WERI-Rb-1 (cell line): ENCODE measurements at regions not wholly inside any gene's neighbourhood (a gene's known extent, or its start where the extent isn't known, plus 50 kb on each side); places are given as distances from the start of the nearest gene placed in this dataset.

Experiments used
- DNase-seq: peaks from one replicate; pipeline ENCODE4 v3.0.0-alpha.2; 2020
- H3K27ac ChIP-seq: fragments of 250-450 bp; sonication (Bioruptor Pico); 2 replicates; pipeline ENCODE4 v1.5.1; 2020; ENCODE audit warnings: mild to moderate bottlenecking, moderate library complexity
- H3K27me3 ChIP-seq: fragments of 250-450 bp; sonication (Bioruptor Pico); 2 replicates; pipeline ENCODE4 v1.5.1; 2021; ENCODE audit warnings: mild to moderate bottlenecking, low read depth, moderate library complexity; ENCODE audit not compliant: insufficient read depth, severe bottlenecking
- H3K36me3 ChIP-seq: fragments of 250-450 bp; sonication (Bioruptor Pico); 2 replicates; pipeline ENCODE4 v1.5.1; 2020; ENCODE audit warnings: mild to moderate bottlenecking, moderate library complexity
- H3K4me3 ChIP-seq: 2 replicates; pipeline ENCODE4 v1.5.1; 2011; ENCODE audit warnings: low read depth, mild to moderate bottlenecking, control low read depth, low read length
- H3K9me3 ChIP-seq: fragments of 250-450 bp; sonication (Bioruptor Pico); 2 replicates; pipeline ENCODE4 v1.5.1; 2021; ENCODE audit warnings: mild to moderate bottlenecking, moderate library complexity; ENCODE audit not compliant: severe bottlenecking
- TF ChIP-seq, protein P1 (sequence below): IDR thresholded peaks from 2 replicates; pipeline ENCODE4 v1.5.1; 2011; ENCODE audit warnings: low read depth, mild to moderate bottlenecking, control low read depth, inconsistent platforms, low read length

DNA sequence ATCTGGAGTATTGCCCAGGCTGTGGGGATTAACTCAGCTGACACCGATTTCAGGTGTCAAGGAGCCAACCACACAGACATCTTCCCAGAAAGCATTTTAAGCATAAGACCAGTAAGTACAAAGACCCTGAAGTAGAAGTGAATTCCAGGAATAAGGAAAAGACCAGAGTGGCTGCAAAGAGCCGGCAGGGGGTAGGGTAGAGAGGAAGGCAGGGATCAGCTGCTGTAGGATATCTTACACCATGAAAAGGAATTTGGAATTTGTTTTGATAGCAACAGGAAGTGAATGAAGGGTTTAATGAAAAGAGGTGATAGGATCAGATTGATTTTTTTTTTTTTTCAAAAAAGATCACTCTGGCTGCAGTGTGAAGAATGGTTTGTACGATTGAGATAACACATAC is 113.6 kb upstream of the PPARGC1A start:
- H3K9me3 ChIP-seq, result no peaks in the 10 kb centered on the region
- no peaks in the 10 kb centered on the region for H3K27me3 ChIP-seq
- H3K36me3 ChIP-seq, result no peaks in the 10 kb centered on the region
- no peak for DNase-seq
- TF ChIP-seq, protein P1, sequence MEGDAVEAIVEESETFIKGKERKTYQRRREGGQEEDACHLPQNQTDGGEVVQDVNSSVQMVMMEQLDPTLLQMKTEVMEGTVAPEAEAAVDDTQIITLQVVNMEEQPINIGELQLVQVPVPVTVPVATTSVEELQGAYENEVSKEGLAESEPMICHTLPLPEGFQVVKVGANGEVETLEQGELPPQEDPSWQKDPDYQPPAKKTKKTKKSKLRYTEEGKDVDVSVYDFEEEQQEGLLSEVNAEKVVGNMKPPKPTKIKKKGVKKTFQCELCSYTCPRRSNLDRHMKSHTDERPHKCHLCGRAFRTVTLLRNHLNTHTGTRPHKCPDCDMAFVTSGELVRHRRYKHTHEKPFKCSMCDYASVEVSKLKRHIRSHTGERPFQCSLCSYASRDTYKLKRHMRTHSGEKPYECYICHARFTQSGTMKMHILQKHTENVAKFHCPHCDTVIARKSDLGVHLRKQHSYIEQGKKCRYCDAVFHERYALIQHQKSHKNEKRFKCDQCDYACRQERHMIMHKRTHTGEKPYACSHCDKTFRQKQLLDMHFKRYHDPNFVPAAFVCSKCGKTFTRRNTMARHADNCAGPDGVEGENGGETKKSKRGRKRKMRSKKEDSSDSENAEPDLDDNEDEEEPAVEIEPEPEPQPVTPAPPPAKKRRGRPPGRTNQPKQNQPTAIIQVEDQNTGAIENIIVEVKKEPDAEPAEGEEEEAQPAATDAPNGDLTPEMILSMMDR, result no peak
- no peak overlapping the region for H3K27ac ChIP-seq
- H3K4me3 ChIP-seq, result no peak overlapping the region

DNA sequence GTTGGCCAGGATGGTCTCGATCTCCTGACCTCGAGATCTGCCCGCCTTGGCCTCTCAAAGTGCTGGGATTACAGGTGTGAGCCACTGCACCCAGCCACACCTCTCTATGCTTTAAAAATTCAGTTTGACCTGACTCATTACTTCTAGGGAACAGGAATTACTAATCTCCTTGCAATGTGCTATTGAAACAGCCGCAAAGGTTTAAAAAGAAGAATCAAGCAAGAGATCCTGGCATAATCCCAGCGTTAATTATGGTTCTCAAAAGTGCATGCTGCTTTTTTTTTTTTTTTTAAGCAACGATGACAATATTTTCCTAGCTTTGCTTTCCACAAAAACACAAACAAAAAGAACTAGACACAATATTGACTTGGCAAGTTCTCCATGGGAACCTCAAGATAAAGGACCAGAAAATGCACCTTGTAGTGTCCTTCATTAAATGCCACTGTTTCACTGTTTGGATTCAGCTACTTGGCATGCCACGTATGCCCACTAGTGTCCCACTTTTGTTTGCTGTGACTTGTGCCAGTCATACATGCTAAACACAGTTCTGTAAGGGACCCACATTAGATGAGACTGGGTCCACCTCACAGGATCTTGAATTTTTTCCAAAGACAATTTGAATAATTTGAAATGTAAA is 112.6 kb upstream of the PPARGC1A start:
- Histone ChIP-seq H3K36me3 (no peaks in the 10 kb centered on the region), H3K27me3 (no peaks in the 10 kb centered on the region), H3K9me3 (no peaks in the 10 kb centered on the region), H3K4me3 (no peak overlapping the region), H3K27ac (no peak overlapping the region)
- TF ChIP-seq, protein P1, result no peak
- DNase-seq, result no peak

DNA sequence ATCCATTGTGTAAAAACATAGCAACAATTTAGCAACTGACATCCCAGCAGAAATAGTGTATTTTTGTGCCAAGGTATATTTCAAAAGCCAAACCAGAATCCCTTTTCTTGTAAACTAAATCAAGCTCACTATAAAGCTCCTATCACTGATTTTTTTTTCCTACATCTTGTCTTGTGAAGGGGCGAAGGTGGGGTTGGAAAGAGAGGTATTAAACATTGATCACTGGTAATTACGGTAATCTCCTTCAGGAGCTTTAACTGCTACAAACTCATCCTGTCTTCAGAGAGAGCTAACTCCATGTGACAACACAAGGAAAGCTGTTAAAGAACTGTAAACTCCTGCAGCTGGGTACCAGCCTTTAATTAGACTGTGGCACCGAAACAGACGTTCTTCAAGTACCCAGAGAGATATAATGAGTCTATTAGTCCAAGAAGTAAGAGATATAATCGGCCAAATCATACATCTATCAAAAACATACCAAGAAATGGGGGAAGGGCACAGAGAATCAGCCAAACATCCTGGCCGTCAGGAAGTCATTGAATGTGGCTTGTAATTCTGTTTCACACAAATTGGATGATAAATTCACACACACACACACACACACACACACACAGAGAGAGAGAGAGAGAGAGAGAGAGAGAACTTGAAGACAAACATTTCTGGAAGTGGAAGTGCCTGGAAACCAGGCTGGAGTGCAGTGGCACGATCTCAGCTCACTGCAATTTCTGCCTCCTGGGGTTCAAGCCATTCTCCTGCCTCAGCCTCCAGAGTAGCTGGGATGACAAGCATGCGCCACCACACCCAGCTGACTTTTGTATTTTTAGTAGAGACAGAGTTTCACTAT is 111.9 kb upstream of the PPARGC1A start:
- Histone ChIP-seq H3K9me3 (no peaks in the 10 kb centered on the region), H3K4me3 (no peak overlapping the region), H3K27ac (no peak overlapping the region), H3K36me3 (no peaks in the 10 kb centered on the region), H3K27me3 (no peaks in the 10 kb centered on the region)
- TF ChIP-seq, protein P1, result no peak
- DNase-seq, result no peak

DNA sequence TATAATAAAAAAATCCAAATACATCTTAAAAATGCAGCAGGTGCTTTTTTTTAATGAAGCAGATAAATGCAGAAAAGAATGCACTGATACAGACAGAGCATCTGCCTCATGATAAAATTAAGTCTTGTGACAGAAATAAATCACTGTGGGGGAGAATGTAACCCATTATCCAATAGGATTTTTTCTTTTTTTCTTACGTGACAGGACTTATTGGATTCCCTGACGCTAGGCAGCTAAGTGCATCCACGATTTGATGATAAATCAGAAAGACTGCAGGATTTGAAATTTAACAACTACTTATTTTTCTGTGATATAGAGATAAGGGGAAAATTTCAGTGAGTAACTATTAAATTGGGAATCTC is 110.6 kb upstream of the PPARGC1A start:
- no peak for DNase-seq
- TF ChIP-seq, protein P1, result no peak
- H3K4me3 ChIP-seq, result no peak overlapping the region; the same call in 1 of the 2 replicates

DNA sequence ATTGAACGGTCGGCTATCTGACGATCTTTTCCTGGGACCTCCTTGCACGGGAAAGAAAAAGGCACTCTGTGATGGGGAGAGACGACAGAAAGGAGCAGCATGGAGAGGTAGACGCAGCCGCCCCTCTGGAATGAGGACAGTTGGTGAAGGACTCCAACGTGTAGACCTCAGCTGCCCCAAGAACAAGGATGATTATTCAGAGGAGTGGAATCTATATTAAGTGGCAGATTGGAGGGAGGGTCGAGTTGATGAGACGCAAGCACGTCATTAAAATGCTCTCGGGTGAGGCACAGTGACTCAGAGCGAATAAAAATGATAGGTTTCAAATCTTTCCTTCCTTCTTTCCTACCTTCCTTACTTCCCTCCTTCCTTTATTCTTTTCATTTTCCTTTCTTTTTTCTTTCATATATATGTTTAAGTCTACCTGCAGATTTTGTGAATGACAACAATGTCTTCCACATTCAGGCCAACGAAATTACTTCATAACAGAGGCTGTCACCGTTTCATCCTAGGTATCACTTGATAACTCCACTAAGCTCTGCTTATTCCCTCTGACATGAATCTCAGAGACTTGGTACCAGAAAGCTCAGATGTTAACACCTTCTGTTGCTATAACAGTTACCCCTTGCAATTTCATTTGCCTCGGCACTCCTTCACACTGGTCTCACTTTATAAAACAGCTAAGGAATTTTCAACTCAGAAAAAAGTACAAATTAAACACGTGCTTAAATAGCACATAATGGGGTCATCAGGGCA is 110.0 kb upstream of the PPARGC1A start:
- Histone ChIP-seq H3K27ac (no peak overlapping the region), H3K27me3 (no peaks in the 10 kb centered on the region), H3K4me3 (peak overlapping the region; percentile 2), H3K9me3 (no peaks in the 10 kb centered on the region), H3K36me3 (no peaks in the 10 kb centered on the region)
- peak; percentile 28 for DNase-seq
- TF ChIP-seq, protein P1, result no peak

More for the DNA sequence above, 110.6 kb upstream of the PPARGC1A start:
- H3K27me3 ChIP-seq, result no peaks in the 10 kb centered on the region
- H3K27ac ChIP-seq, result no peak overlapping the region
- no peaks in the 10 kb centered on the region for H3K9me3 ChIP-seq
- no peaks in the 10 kb centered on the region for H3K36me3 ChIP-seq
